Pons (tissue), 1 donor: ENCODE measurements at regions not wholly inside any gene's neighbourhood (a gene's known extent, or its start where the extent isn't known, plus 50 kb on each side); places are given as distances from the start of the nearest gene placed in this dataset.
"Not testable (repeated sequence)": the region's sequence is repeated elsewhere in the genome, so short reads cannot be mapped to it uniquely, and the experiment has no call there.

Experiments
- DNase-seq: peaks from one replicate; pipeline ENCODE4 v3.0.0-alpha.2; 2016; ENCODE audit warnings: low spot score

GRCh38 chr11:92425127-92425526 is 200.5 kb downstream of the FAT3 start:
- no peak for DNase-seq

- DNase-seq = no peak
These were observed 207.9 kb downstream of the FAT3 start for GRCh38 chr11:92432515-92432914.

GRCh38 chr11:92436034-92436920 is 211.7 kb downstream of the FAT3 start:
- DNase-seq = no peak

- no peak for DNase-seq
These were observed 214.5 kb downstream of the FAT3 start for GRCh38 chr11:92439133-92439532.

GRCh38 chr11:92440701-92441442 is 216.3 kb downstream of the FAT3 start:
- DNase-seq = no peak

GRCh38 chr11:92441443-92441726 is 216.8 kb downstream of the FAT3 start:
- no peak for DNase-seq

- no peak for DNase-seq
These were observed 218.6 kb downstream of the FAT3 start for GRCh38 chr11:92443199-92443598.

GRCh38 chr11:92447586-92447985 is 223.0 kb downstream of the FAT3 start:
- DNase-seq = no peak

- no peak for DNase-seq
These were observed 224.6 kb downstream of the FAT3 start for GRCh38 chr11:92449222-92449621.

GRCh38 chr11:92449780-92450179 is 225.2 kb downstream of the FAT3 start:
- no peak for DNase-seq

- DNase-seq = no peak
These were observed 226.4 kb downstream of the FAT3 start for GRCh38 chr11:92451063-92451462.

- no peak for DNase-seq
These were observed 228.4 kb downstream of the FAT3 start for GRCh38 chr11:92453055-92453454.

- DNase-seq = peak; percentile 83
These were observed 230.7 kb downstream of the FAT3 start for GRCh38 chr11:92455210-92455790.

GRCh38 chr11:92457250-92457649 is 232.6 kb downstream of the FAT3 start:
- no peak for DNase-seq

GRCh38 chr11:92458486-92458885 is 233.9 kb downstream of the FAT3 start:
- no peak for DNase-seq

GRCh38 chr11:92460213-92460612 is 235.6 kb downstream of the FAT3 start:
- no peak for DNase-seq

- DNase-seq = no peak
These were observed 236.8 kb downstream of the FAT3 start for GRCh38 chr11:92461447-92461846.

GRCh38 chr11:92462821-92463220 is 238.2 kb downstream of the FAT3 start:
- no peak for DNase-seq

- DNase-seq = no peak
These were observed 240.2 kb downstream of the FAT3 start for GRCh38 chr11:92464822-92465221.

GRCh38 chr11:92465410-92465809 is 240.8 kb downstream of the FAT3 start:
- DNase-seq = not testable (repeated sequence)

- no peak for DNase-seq
These were observed 249.1 kb downstream of the FAT3 start for GRCh38 chr11:92473736-92474135.

GRCh38 chr11:92475316-92475715 is 250.7 kb downstream of the FAT3 start:
- DNase-seq = no peak

GRCh38 chr11:92475819-92476218 is 251.2 kb downstream of the FAT3 start:
- DNase-seq = no peak
